HepG2 (cell line): ENCODE measurements at regions not wholly inside any gene's neighbourhood (a gene's known extent, or its start where the extent isn't known, plus 50 kb on each side); places are given as distances from the start of the nearest gene placed in this dataset.

Source experiments
- ARID2 ChIP-seq: sonication (generic); formaldehyde crosslinking; IDR thresholded peaks from 2 replicates; pipeline ENCODE4 v1.8.1; 2022; ENCODE audit warnings: mild to moderate bottlenecking, missing genetic modification reagents, borderline replicate concordance
- BRD4 ChIP-seq: sonication (generic); formaldehyde crosslinking; IDR thresholded peaks from 2 replicates; pipeline ENCODE4 v1.4.0; 2020; ENCODE audit warnings: missing genetic modification reagents
- GATAD2A ChIP-seq: IDR thresholded peaks from 2 replicates; pipeline ENCODE4 v1.6.1; 2016
- HMG20A ChIP-seq: IDR thresholded peaks from 2 replicates; pipeline ENCODE4 v1.6.1; 2016; ENCODE audit warnings: borderline replicate concordance
- JUND ChIP-seq: sonication (generic); formaldehyde crosslinking; IDR thresholded peaks from 2 replicates; pipeline ENCODE4 v1.8.0; 2022; ENCODE audit warnings: mild to moderate bottlenecking, missing genetic modification reagents
- KAT2B ChIP-seq: fragments of 150-350 bp; IDR thresholded peaks from 2 replicates; pipeline ENCODE4 v1.6.1; 2014; ENCODE audit warnings: low read depth, low read length, borderline replicate concordance
- MLLT10 ChIP-seq: sonication (generic); formaldehyde crosslinking; IDR thresholded peaks from 2 replicates; pipeline ENCODE4 v1.4.0; 2020; ENCODE audit warnings: missing genetic modification reagents
- MYC ChIP-seq: sonication (generic); formaldehyde crosslinking; IDR thresholded peaks from 2 replicates; pipeline ENCODE4 v1.9.0; 2021; ENCODE audit warnings: missing genetic modification reagents, borderline replicate concordance
- NBN ChIP-seq: fragments of 450-650 bp; conservative IDR thresholded peaks from 2 replicates; pipeline ENCODE4 v1.6.1; 2017
- PPARG ChIP-seq: conservative IDR thresholded peaks from 2 replicates; pipeline ENCODE4 v1.6.1; 2016; ENCODE audit warnings: missing biosample characterization, missing genetic modification reagents
- RARA ChIP-seq: IDR thresholded peaks from 2 replicates; pipeline ENCODE4 v1.6.1; 2016; ENCODE audit warnings: missing genetic modification reagents, missing compliant biosample characterization
- SOX5 ChIP-seq: IDR thresholded peaks from 2 replicates; pipeline ENCODE4 v1.6.1; 2016; ENCODE audit warnings: borderline replicate concordance
- ZFP36L1 ChIP-seq: sonication (generic); formaldehyde crosslinking; IDR thresholded peaks from 2 replicates; pipeline ENCODE4 v1.8.0; 2022; ENCODE audit warnings: mild to moderate bottlenecking, missing genetic modification reagents, moderate library complexity
- ZKSCAN5 ChIP-seq: sonication (generic); formaldehyde crosslinking; IDR thresholded peaks from 2 replicates; pipeline ENCODE4 v1.5.1; 2020; ENCODE audit warnings: mild to moderate bottlenecking, missing genetic modification reagents
- ZNF263 ChIP-seq: sonication (generic); formaldehyde crosslinking; IDR thresholded peaks from 2 replicates; pipeline ENCODE4 v1.4.0; 2020; ENCODE audit warnings: missing genetic modification reagents
- ZNF431 ChIP-seq: sonication (generic); formaldehyde crosslinking; IDR thresholded peaks from 2 replicates; pipeline ENCODE4 v1.9.0; 2022; ENCODE audit warnings: missing genetic modification reagents, low read depth, mild to moderate bottlenecking, borderline replicate concordance
- ZNF460 ChIP-seq: sonication (generic); formaldehyde crosslinking; IDR thresholded peaks from 2 replicates; pipeline ENCODE4 v1.5.1; 2020; ENCODE audit warnings: missing genetic modification reagents, mild to moderate bottlenecking, borderline replicate concordance
- ZNF615 ChIP-seq: sonication (generic); formaldehyde crosslinking; IDR thresholded peaks from 2 replicates; pipeline ENCODE4 v1.5.0; 2020; ENCODE audit warnings: mild to moderate bottlenecking, missing genetic modification reagents, borderline replicate concordance
- ZNF713 ChIP-seq: sonication (generic); formaldehyde crosslinking; IDR thresholded peaks from 2 replicates; pipeline ENCODE4 v1.4.0; 2020; ENCODE audit warnings: mild to moderate bottlenecking, missing genetic modification reagents
- TF ChIP-seq, protein P1 (sequence below): sonication (generic); formaldehyde crosslinking; IDR thresholded peaks from 2 replicates; pipeline ENCODE4 v1.5.1; 2020; ENCODE audit warnings: missing genetic modification reagents, mild to moderate bottlenecking, borderline replicate concordance
- TF ChIP-seq, protein P2 (sequence below): sonication (generic); formaldehyde crosslinking; IDR thresholded peaks from 2 replicates; pipeline ENCODE4 v1.5.1; 2020; ENCODE audit warnings: mild to moderate bottlenecking, moderate library complexity, missing genetic modification reagents
- TF ChIP-seq, protein P3 (sequence below): sonication (generic); formaldehyde crosslinking; IDR thresholded peaks from 2 replicates; pipeline ENCODE4 v1.4.0; 2020; ENCODE audit warnings: missing genetic modification reagents
- TF ChIP-seq, protein P4 (sequence below): sonication (generic); formaldehyde crosslinking; IDR thresholded peaks from 2 replicates; pipeline ENCODE4 v1.4.0; 2020; ENCODE audit warnings: missing genetic modification reagents
- TF ChIP-seq, protein P5 (sequence below): sonication (generic); formaldehyde crosslinking; IDR thresholded peaks from 2 replicates; pipeline ENCODE4 v1.9.0; 2022; ENCODE audit warnings: missing genetic modification reagents, mild to moderate bottlenecking, borderline replicate concordance

DNA sequence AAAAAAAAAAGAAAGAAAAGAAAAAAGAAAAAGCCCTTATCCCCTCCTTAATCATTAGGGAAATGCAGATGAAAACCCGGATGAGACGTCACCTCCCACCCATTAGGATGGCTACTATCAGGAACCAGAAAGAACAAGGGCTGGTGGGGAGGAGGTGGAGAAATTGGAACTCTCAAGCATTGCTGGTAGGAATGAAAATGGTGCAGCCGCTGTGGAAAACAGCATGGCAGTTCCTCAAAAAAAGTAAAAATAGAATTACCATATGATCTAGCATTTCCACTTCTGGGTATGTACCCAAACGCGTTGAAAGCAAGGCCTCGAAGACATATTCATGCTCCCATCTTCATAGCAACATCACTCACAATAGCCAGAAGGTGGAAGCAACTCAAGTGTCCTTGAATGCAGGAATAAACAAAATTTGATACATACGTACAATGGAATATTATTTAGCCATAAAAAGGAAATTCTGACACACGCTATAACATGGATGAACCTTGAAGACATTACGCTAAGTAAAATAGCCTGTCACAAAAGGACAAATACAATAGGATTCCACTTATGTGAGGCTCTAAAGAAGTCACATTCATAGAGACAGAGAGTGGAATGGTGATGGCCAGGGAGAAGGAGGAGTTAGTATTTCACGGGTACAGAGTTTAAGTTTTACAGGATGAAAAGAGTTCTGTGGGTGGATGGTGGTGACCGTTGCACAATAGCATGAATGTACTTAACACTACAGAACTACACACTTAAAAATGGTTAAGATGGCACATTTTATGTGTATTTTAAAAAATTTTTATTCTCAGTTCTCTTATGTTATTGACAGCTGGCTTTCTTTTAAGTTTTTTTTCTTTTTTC lies 166.8 kb upstream of the IER5L start (continued):
- TF ChIP-seq, protein P1, sequence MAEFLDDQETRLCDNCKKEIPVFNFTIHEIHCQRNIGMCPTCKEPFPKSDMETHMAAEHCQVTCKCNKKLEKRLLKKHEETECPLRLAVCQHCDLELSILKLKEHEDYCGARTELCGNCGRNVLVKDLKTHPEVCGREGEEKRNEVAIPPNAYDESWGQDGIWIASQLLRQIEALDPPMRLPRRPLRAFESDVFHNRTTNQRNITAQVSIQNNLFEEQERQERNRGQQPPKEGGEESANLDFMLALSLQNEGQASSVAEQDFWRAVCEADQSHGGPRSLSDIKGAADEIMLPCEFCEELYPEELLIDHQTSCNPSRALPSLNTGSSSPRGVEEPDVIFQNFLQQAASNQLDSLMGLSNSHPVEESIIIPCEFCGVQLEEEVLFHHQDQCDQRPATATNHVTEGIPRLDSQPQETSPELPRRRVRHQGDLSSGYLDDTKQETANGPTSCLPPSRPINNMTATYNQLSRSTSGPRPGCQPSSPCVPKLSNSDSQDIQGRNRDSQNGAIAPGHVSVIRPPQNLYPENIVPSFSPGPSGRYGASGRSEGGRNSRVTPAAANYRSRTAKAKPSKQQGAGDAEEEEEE (CRISPR knock-in tag): no peak
- 0 out of 2 replicates have a peak, but pooled peaks have one; percentile 41 for TF ChIP-seq ZFP36L1 (CRISPR knock-in tag)
- TF ChIP-seq MLLT10 (CRISPR knock-in tag): no peak
- no peak for TF ChIP-seq ARID2 (CRISPR knock-in tag)
- TF ChIP-seq ZNF263 (CRISPR knock-in tag): no peak
- no peak for TF ChIP-seq KAT2B
- TF ChIP-seq, protein P2, sequence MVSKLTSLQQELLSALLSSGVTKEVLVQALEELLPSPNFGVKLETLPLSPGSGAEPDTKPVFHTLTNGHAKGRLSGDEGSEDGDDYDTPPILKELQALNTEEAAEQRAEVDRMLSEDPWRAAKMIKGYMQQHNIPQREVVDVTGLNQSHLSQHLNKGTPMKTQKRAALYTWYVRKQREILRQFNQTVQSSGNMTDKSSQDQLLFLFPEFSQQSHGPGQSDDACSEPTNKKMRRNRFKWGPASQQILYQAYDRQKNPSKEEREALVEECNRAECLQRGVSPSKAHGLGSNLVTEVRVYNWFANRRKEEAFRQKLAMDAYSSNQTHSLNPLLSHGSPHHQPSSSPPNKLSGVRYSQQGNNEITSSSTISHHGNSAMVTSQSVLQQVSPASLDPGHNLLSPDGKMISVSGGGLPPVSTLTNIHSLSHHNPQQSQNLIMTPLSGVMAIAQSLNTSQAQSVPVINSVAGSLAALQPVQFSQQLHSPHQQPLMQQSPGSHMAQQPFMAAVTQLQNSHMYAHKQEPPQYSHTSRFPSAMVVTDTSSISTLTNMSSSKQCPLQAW: no peak
- no peak for TF ChIP-seq BRD4 (CRISPR knock-in tag)
- TF ChIP-seq GATAD2A: peak; percentile 76
- TF ChIP-seq, protein P3, sequence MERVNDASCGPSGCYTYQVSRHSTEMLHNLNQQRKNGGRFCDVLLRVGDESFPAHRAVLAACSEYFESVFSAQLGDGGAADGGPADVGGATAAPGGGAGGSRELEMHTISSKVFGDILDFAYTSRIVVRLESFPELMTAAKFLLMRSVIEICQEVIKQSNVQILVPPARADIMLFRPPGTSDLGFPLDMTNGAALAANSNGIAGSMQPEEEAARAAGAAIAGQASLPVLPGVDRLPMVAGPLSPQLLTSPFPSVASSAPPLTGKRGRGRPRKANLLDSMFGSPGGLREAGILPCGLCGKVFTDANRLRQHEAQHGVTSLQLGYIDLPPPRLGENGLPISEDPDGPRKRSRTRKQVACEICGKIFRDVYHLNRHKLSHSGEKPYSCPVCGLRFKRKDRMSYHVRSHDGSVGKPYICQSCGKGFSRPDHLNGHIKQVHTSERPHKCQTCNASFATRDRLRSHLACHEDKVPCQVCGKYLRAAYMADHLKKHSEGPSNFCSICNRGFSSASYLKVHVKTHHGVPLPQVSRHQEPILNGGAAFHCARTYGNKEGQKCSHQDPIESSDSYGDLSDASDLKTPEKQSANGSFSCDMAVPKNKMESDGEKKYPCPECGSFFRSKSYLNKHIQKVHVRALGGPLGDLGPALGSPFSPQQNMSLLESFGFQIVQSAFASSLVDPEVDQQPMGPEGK (CRISPR knock-in tag): peak; percentile 30; the same call in 1 of the 2 replicates
- TF ChIP-seq ZNF431 (CRISPR knock-in tag): no peak
- no peak for TF ChIP-seq ZNF713
- 0 out of 2 replicates have a peak, but pooled peaks have one; percentile 37 for TF ChIP-seq RARA (CRISPR knock-in tag)
- no peak for TF ChIP-seq JUND (CRISPR knock-in tag)
- TF ChIP-seq, protein P4, sequence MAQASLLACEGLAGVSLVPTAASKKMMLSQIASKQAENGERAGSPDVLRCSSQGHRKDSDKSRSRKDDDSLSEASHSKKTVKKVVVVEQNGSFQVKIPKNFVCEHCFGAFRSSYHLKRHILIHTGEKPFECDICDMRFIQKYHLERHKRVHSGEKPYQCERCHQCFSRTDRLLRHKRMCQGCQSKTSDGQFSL: no peak
- TF ChIP-seq ZNF460: no peak
- peak; percentile 69 for TF ChIP-seq PPARG
- no peak for TF ChIP-seq MYC (CRISPR knock-in tag)
- peak; percentile 25; the same call in 1 of the 2 replicates for TF ChIP-seq SOX5 (CRISPR knock-in tag)
- no peak for TF ChIP-seq NBN
- TF ChIP-seq ZKSCAN5 (CRISPR knock-in tag): no peak
- TF ChIP-seq HMG20A (CRISPR knock-in tag): peak; percentile 39; the same call in 1 of the 2 replicates
- TF ChIP-seq ZNF615 (CRISPR knock-in tag): no peak
- TF ChIP-seq, protein P5, sequence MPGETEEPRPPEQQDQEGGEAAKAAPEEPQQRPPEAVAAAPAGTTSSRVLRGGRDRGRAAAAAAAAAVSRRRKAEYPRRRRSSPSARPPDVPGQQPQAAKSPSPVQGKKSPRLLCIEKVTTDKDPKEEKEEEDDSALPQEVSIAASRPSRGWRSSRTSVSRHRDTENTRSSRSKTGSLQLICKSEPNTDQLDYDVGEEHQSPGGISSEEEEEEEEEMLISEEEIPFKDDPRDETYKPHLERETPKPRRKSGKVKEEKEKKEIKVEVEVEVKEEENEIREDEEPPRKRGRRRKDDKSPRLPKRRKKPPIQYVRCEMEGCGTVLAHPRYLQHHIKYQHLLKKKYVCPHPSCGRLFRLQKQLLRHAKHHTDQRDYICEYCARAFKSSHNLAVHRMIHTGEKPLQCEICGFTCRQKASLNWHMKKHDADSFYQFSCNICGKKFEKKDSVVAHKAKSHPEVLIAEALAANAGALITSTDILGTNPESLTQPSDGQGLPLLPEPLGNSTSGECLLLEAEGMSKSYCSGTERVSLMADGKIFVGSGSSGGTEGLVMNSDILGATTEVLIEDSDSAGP (CRISPR knock-in tag): no peak
